HEK293 (cell line): ENCODE measurements at regions not wholly inside any gene's neighbourhood (a gene's known extent, or its start where the extent isn't known, plus 50 kb on each side); places are given as distances from the start of the nearest gene placed in this dataset.

Experiments used
- CTCF ChIA-PET: fragments of 350-600 bp; formaldehyde crosslinking; extraction: SDS; loops from one replicate; lab custom pipeline; 2021; ENCODE audit warnings: antibody characterized with exemption; lab: Yijun Ruan, JAX
- POLR2A ChIA-PET: fragments of 300-600 bp; formaldehyde crosslinking; extraction: SDS; loops from one replicate; lab custom pipeline; 2020; ENCODE audit warnings: antibody characterized with exemption, inconsistent platforms; lab: Yijun Ruan, JAX
- H3K27ac ChIP-seq: fragments of 200-500 bp; sonication (Bioruptor generic); 2 replicates; pipeline ENCODE4 v1.5.1; 2014; ENCODE audit warnings: low read depth, low read length, control low read depth, inconsistent platforms; ENCODE audit errors: extremely low read depth
- H3K36me3 ChIP-seq, 2 experiments: fragments of 200-500 bp in 1 of 2; sonication (Bioruptor generic) in 1 of 2; 1 replicate in 1 of 2; 2 replicates in 1 of 2; pipeline ENCODE4 v1.5.1; 2014 to 2017; ENCODE audit warnings: inconsistent platforms in 2 of 2, low read length in 2 of 2; ENCODE audit not compliant: control insufficient read depth in 2 of 2, insufficient read depth in 1 of 2
- H3K4me1 ChIP-seq: fragments of 200-500 bp; sonication (Bioruptor generic); 2 replicates; pipeline ENCODE4 v1.5.1; 2014; ENCODE audit warnings: mild to moderate bottlenecking, low read length, inconsistent platforms; ENCODE audit not compliant: control insufficient read depth, insufficient read depth
- H3K4me3 ChIP-seq: 2 replicates; pipeline ENCODE4 v1.5.1; 2011; ENCODE audit warnings: low read depth, mild to moderate bottlenecking, control low read depth, low read length, moderate library complexity
- H3K9me3 ChIP-seq: fragments of 200-500 bp; sonication (Bioruptor generic); 2 replicates; pipeline ENCODE4 v1.5.1; 2014; ENCODE audit warnings: low read depth, low read length, inconsistent platforms; ENCODE audit not compliant: control insufficient read depth, insufficient read depth
- KLF17 ChIP-seq: fragments of 450-650 bp; formaldehyde crosslinking; IDR thresholded peaks from 2 replicates; pipeline ENCODE4 v1.5.1; 2016; ENCODE audit warnings: missing biosample characterization, missing genetic modification characterization
- PRDM4 ChIP-seq: fragments of 450-650 bp; formaldehyde crosslinking; IDR thresholded peaks from 2 replicates; pipeline ENCODE4 v1.5.1; 2017; ENCODE audit warnings: missing biosample characterization, missing genetic modification characterization
- REST ChIP-seq: fragments of 450-650 bp; formaldehyde crosslinking; IDR thresholded peaks from 2 replicates; pipeline ENCODE4 v1.5.1; 2016; ENCODE audit warnings: missing biosample characterization, missing genetic modification characterization
- TSHZ1 ChIP-seq: fragments of 450-650 bp; formaldehyde crosslinking; IDR thresholded peaks from 2 replicates; pipeline ENCODE4 v1.5.1; 2016; ENCODE audit warnings: missing biosample characterization, missing genetic modification characterization, borderline replicate concordance
- ZBTB1 ChIP-seq: fragments of 450-650 bp; formaldehyde crosslinking; IDR thresholded peaks from 2 replicates; pipeline ENCODE4 v1.5.1; 2016; ENCODE audit warnings: missing biosample characterization, missing genetic modification characterization
- ZNF133 ChIP-seq: fragments of 450-650 bp; formaldehyde crosslinking; IDR thresholded peaks from 2 replicates; pipeline ENCODE4 v1.5.1; 2016; ENCODE audit warnings: missing biosample characterization, missing genetic modification characterization
- ZNF280D ChIP-seq: fragments of 450-650 bp; formaldehyde crosslinking; IDR thresholded peaks from 2 replicates; pipeline ENCODE4 v1.5.1; 2016; ENCODE audit warnings: missing biosample characterization, missing genetic modification characterization
- ZNF398 ChIP-seq: fragments of 450-650 bp; formaldehyde crosslinking; IDR thresholded peaks from 2 replicates; pipeline ENCODE4 v1.5.1; 2017; ENCODE audit warnings: missing biosample characterization, missing genetic modification characterization
- ZNF514 ChIP-seq: fragments of 450-650 bp; formaldehyde crosslinking; IDR thresholded peaks from 2 replicates; pipeline ENCODE4 v1.5.1; 2016; ENCODE audit warnings: missing biosample characterization, missing genetic modification characterization

GRCh38 chr5:2165203-2165602 lies 282.5 kb upstream of the IRX4 start:
- ChIA-PET POLR2A (no interaction called here), CTCF (no interaction called here)
- Histone ChIP-seq H3K9me3 (no peaks in the 10 kb centered on the region), H3K4me1 (no peaks in the 10 kb centered on the region), H3K36me3 (no peaks in the 10 kb centered on the region), H3K4me3 (no peak overlapping the region), H3K27ac (no peak overlapping the region)
- TF ChIP-seq ZNF280D (tag by site-specific recombination) (no peak), KLF17 (tag by site-specific recombination) (no peak), REST (tag by site-specific recombination) (no peak), ZNF398 (tag by site-specific recombination) (no peak), ZNF133 (tag by site-specific recombination) (no peak), ZBTB1 (tag by site-specific recombination) (no peak), ZNF514 (tag by site-specific recombination) (no peak), TSHZ1 (tag by site-specific recombination) (no peak), PRDM4 (tag by site-specific recombination) (no peak)
